ENCODE measurements at regions not wholly inside any gene's neighbourhood (a gene's known extent, or its start where the extent isn't known, plus 50 kb on each side); places are given as distances from the start of the nearest gene placed in this dataset.

- H3K9me3 ChIP-seq = no peaks in the 10 kb centered on the region
- no peak for TF ChIP-seq CTCF (IDR thresholded peaks at IDR 0.05)
- H3K27ac ChIP-seq = no peak overlapping the region
- H3K36me3 ChIP-seq = no peaks in the 10 kb centered on the region
- ATAC-seq = no peak
- H3K4me3 ChIP-seq = no peak overlapping the region
- no peaks in the 10 kb centered on the region for H3K4me1 ChIP-seq
- H3K27me3 ChIP-seq (ENCODE audit: low read depth) = no peaks in the 10 kb centered on the region
- intact Hi-C loops (cut with DNase I) = no loop called here
- DNase-seq = no peak
Observed at GRCh38 chr6:91761621-91762020, 1174.7 kb upstream of the MAP3K7 start.

- intact Hi-C loops (cut with DNase I) = no loop called here
Observed at GRCh38 chr6:91754691-91755090, 1167.8 kb upstream of the MAP3K7 start.

GRCh38 chr6:91751526-91751925 is 1164.7 kb upstream of the MAP3K7 start:
- Histone ChIP-seq H3K36me3 (no peaks in the 10 kb centered on the region), H3K27ac (no peak overlapping the region), H3K9me3 (no peaks in the 10 kb centered on the region), H3K4me3 (no peak overlapping the region), H3K4me1 (no peaks in the 10 kb centered on the region), H3K27me3 (ENCODE audit: low read depth) (no peaks in the 10 kb centered on the region)
- TF ChIP-seq CTCF (IDR thresholded peaks at IDR 0.05) = no peak
- no peak for DNase-seq
- ATAC-seq = no peak
- intact Hi-C loops (cut with DNase I) = no loop called here

More at GRCh38 chr6:91754691-91755090, 1167.8 kb upstream of the MAP3K7 start:
- no peaks in the 10 kb centered on the region for H3K36me3 ChIP-seq
- TF ChIP-seq CTCF (IDR thresholded peaks at IDR 0.05) = no peak
- no peaks in the 10 kb centered on the region for H3K4me1 ChIP-seq
- H3K4me3 ChIP-seq = no peak overlapping the region
- no peak overlapping the region for H3K27ac ChIP-seq
- H3K27me3 ChIP-seq (ENCODE audit: low read depth) = no peaks in the 10 kb centered on the region
- no peaks in the 10 kb centered on the region for H3K9me3 ChIP-seq
- DNase-seq (no peak), ATAC-seq (no peak)

- H3K4me1 ChIP-seq = no peaks in the 10 kb centered on the region
- intact Hi-C loops (cut with DNase I) = no loop called here
- ATAC-seq (peak in 1 of 2 donors; percentile 44), DNase-seq (no peak)
- no peak for TF ChIP-seq CTCF (IDR thresholded peaks at IDR 0.05)
- no peak overlapping the region for H3K27ac ChIP-seq
- no peak overlapping the region for H3K4me3 ChIP-seq
- H3K36me3 ChIP-seq = no peaks in the 10 kb centered on the region
- H3K9me3 ChIP-seq = no peaks in the 10 kb centered on the region
- H3K27me3 ChIP-seq (ENCODE audit: low read depth) = no peaks in the 10 kb centered on the region
Observed at GRCh38 chr6:91744566-91744965, 1157.7 kb upstream of the MAP3K7 start.

GRCh38 chr6:91743756-91744155 is 1156.9 kb upstream of the MAP3K7 start:
- no peaks in the 10 kb centered on the region for H3K4me1 ChIP-seq
- DNase-seq (no peak), ATAC-seq (no peak)
- no peaks in the 10 kb centered on the region for H3K9me3 ChIP-seq
- H3K36me3 ChIP-seq = no peaks in the 10 kb centered on the region
- TF ChIP-seq CTCF (IDR thresholded peaks at IDR 0.05) = no peak
- intact Hi-C loops (cut with DNase I) = no loop called here
- H3K27me3 ChIP-seq (ENCODE audit: low read depth) = no peaks in the 10 kb centered on the region
- no peak overlapping the region for H3K27ac ChIP-seq
- no peak overlapping the region for H3K4me3 ChIP-seq

- TF ChIP-seq CTCF (IDR thresholded peaks at IDR 0.05) = no peak
- Histone ChIP-seq H3K27ac (no peak overlapping the region), H3K4me1 (no peaks in the 10 kb centered on the region), H3K27me3 (ENCODE audit: low read depth) (no peaks in the 10 kb centered on the region), H3K4me3 (no peak overlapping the region), H3K9me3 (no peaks in the 10 kb centered on the region), H3K36me3 (no peaks in the 10 kb centered on the region)
- intact Hi-C loops (cut with DNase I) = no loop called here
- ATAC-seq = no peak
- DNase-seq = no peak
Observed at GRCh38 chr6:91731939-91732338, 1145.1 kb upstream of the MAP3K7 start.

Data from lower lobe of right lung (tissue), 2 donors.